ENCODE measurements at regions not wholly inside any gene's neighbourhood (a gene's known extent, or its start where the extent isn't known, plus 50 kb on each side); places are given as distances from the start of the nearest gene placed in this dataset.

DNA sequence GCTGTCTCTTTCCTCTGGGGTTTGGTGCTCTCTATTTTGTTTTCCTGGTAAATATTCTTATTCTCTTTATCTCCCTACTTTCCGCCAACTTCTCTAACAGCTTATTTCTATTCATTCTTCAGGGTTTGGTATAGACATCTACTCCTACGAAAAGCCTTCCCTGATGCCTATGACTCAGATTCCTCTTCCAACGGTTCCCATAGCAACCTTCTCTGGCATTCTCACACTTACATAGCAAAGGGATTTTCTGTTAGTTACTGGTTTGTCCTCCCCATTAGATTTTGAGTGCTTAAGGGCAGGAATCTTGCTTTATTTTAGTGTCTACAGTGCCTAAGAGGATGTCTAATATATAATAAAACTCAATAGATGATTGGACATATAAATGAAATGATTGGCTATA lies 407.6 kb upstream of the DEPDC1 start:
- TF ChIP-seq, protein P1, sequence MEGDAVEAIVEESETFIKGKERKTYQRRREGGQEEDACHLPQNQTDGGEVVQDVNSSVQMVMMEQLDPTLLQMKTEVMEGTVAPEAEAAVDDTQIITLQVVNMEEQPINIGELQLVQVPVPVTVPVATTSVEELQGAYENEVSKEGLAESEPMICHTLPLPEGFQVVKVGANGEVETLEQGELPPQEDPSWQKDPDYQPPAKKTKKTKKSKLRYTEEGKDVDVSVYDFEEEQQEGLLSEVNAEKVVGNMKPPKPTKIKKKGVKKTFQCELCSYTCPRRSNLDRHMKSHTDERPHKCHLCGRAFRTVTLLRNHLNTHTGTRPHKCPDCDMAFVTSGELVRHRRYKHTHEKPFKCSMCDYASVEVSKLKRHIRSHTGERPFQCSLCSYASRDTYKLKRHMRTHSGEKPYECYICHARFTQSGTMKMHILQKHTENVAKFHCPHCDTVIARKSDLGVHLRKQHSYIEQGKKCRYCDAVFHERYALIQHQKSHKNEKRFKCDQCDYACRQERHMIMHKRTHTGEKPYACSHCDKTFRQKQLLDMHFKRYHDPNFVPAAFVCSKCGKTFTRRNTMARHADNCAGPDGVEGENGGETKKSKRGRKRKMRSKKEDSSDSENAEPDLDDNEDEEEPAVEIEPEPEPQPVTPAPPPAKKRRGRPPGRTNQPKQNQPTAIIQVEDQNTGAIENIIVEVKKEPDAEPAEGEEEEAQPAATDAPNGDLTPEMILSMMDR (IDR thresholded peaks at IDR 0.05), result no peak

DNA sequence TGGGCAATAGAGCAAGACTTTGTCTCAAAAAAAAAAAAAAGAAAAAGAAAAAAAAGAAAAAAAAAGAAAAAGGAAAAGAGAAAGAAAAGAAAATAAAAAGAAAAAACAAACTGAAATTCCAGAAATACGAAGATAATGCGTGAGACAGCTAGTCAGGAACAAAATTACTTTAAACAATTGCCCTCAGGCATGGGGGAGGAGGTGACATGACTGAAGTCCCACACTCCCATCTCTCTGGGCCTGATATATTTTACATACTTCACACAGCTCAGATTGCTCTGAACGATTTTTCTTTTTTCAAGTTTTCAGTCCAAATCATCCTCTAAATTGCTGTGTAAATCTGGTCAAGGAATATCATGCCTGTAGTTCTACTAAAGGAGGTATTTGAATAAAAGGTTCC lies 409.5 kb upstream of the DEPDC1 start:
- TF ChIP-seq, protein P1 (IDR thresholded peaks at IDR 0.05), result no peak

DNA sequence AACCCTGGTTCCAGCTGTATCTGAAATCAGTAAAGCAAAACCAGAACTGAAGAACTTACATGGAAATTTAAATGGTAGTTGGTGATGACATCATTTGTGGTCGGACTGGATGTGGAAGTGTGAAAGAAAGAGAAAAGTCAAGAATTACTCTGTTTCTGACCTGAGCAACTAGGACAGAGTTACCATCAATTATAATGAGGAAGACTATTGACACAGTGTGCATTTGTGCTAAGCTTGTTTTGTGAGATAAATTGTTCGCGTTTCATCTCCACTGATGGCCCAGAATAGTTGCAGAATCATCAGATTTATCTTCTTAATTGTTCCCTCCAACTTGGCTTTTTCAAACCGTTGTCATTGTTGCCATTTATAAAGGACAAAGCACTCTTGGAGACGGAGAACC lies 410.6 kb upstream of the DEPDC1 start:
- TF ChIP-seq, protein P1 (IDR thresholded peaks at IDR 0.05), result no peak

DNA sequence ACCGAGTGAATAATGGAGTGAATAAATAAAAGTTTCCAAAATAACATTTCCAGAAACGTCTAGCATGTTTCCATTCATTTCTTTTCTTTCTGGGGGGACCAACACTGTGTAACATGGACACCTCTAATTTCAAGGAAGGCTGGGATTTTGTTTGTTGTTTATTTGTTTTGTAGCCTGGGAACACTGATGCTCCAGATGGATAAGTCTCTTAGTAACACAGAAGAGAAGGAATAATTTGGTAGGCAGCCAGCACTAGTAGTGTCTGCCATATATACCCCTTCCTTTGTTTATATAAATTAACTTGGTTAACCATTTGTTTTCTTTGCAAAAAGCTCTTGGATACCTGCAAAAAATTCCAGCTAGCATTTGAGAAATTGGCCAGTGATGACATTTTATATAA lies 411.4 kb upstream of the DEPDC1 start:
- TF ChIP-seq, protein P1 (IDR thresholded peaks at IDR 0.05), result no peak

DNA sequence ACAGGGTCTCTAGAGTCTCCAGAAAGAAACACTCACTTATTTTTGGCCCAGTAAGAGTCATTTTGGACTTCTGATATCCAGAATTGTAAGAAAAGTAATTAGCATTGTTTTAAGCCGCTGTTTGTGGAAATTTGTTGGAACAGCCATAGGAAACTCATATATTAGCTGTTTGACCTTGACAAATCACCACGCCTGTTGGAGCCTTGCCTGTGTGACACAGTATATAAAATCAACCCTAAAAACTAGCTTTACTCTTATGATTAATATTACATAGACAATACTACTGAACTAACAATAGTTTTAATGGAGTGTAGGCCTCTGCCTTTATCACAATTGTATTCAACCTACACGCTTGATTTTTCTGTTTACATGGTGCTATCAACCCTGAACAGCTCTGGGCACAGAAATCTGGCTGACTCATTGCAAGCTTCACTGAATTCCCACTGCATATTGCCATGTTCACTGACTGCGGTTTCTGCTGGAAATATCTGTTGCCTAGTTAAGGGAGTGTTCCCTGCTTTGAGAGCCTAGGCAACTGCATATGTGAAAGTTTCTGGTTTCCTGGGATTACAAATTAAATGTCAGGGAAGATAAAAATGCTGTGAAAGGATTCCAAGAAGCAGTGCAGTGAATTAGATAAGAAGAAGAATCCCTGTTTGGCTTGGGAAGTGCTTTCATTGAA lies 419.5 kb upstream of the DEPDC1 start:
- TF ChIP-seq, protein P1 (IDR thresholded peaks at IDR 0.05), result no peak

DNA sequence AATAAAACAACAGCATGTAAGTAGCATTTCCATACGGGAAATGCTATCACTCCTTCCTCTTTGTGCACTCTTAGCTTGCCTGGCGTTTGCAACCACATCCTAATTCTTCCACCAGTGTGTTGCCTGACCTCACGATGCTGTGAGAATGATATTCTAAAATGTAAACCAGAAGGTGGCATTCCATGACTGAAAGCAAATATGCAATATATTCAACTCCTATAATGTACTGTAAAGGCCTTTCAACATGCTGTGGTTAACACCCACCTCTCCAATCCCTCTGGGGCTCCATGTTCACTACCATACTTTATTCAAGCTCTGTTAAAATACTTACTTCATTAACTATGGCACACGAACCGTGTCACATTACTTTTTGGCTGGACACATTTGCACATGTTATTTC lies 420.6 kb upstream of the DEPDC1 start:
- TF ChIP-seq, protein P1 (IDR thresholded peaks at IDR 0.05), result no peak

DNA sequence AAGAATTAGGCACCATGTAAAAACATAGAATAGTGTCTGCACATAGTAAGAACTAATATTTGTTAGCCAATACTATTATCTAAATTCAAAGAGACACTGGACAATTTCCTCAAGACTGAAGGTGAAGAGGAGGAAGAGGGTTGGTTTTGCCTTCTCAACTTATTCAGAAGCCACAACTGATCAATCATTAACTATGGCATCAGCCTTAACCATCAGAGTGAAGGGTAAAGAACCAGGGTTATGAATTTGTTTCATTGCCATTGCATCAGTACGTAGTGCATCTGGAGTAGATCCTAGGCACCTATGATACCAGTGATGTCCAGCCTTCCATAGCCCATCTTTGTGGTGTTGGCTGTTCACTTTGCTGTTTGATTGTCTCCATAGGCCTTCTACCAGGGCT lies 421.7 kb upstream of the DEPDC1 start:
- TF ChIP-seq, protein P1 (IDR thresholded peaks at IDR 0.05), result no peak

DNA sequence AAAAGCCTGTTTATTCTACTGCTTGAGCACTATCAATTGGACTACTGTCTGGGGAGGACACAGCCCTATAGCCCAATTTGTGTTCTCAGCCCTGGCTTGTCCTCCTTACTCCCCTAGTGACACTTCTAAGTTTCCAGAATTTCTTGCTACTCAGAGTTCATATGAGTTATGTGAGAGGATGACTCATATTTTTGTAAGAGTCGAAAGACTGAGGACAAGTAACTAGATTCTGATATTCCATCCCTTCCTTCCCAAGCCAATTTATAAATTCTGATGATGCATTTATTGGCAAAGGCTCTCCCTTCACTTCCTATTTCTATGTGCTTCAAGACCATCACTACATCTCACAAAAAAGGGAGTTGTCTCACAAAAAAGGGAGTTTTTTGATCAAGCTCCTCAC lies 422.2 kb upstream of the DEPDC1 start:
- TF ChIP-seq, protein P1 (IDR thresholded peaks at IDR 0.05), result no peak
